Brain microvascular endothelial cell (primary cell): ENCODE measurements at regions not wholly inside any gene's neighbourhood (a gene's known extent, or its start where the extent isn't known, plus 50 kb on each side); places are given as distances from the start of the nearest gene placed in this dataset.

Source experiments
- DNase-seq: peaks from one replicate; pipeline ENCODE4 v3.0.0-alpha.2; 2020
- H3K27ac ChIP-seq: fragments of 250-450 bp; sonication (Bioruptor Pico); 2 replicates; pipeline ENCODE4 v1.5.1; 2020; ENCODE audit warnings: mild to moderate bottlenecking, moderate library complexity
- H3K27me3 ChIP-seq: fragments of 250-450 bp; sonication (Bioruptor Pico); replicated peaks from 2 replicates; pipeline ENCODE4 v1.5.1; 2020; ENCODE audit warnings: mild to moderate bottlenecking
- H3K36me3 ChIP-seq: fragments of 250-450 bp; sonication (Bioruptor Pico); replicated peaks from 2 replicates; pipeline ENCODE4 v1.5.1; 2020; ENCODE audit warnings: mild to moderate bottlenecking
- H3K4me3 ChIP-seq: 2 replicates; pipeline ENCODE4 v1.5.1; 2011; ENCODE audit warnings: low read depth, mild to moderate bottlenecking, control low read depth, low read length, moderate library complexity
- CTCF ChIP-seq: IDR thresholded peaks from 2 replicates; pipeline ENCODE4 v1.5.1; 2011; ENCODE audit warnings: low read depth, mild to moderate bottlenecking, moderate library complexity, low read length, control low read depth, inconsistent platforms; ENCODE audit errors: missing control alignments
- in situ Hi-C: cut with HindIII; loops from 2 replicates; pipeline ENCODE4 v1.10.0; 2017; ENCODE audit warnings: low sequenced_read_pairs, low pct_ligation_motif_present

- no peak for TF ChIP-seq CTCF
- DNase-seq: no peak
- no peaks in the 10 kb centered on the region for H3K27me3 ChIP-seq
- in situ Hi-C loops: no loop called here
- H3K4me3 ChIP-seq: no peak overlapping the region
- H3K36me3 ChIP-seq: no peaks in the 10 kb centered on the region
- no peak overlapping the region for H3K27ac ChIP-seq
These were observed 303.8 kb downstream of the NPHP4 start for GRCh38 chr1:5688081-5689077.

GRCh38 chr1:5686925-5687706, 305.1 kb downstream of the NPHP4 start:
- in situ Hi-C loops: no loop called here

GRCh38 chr1:5686195-5686594, 306.0 kb downstream of the NPHP4 start:
- Histone ChIP-seq H3K27me3 (no peaks in the 10 kb centered on the region), H3K36me3 (no peaks in the 10 kb centered on the region), H3K27ac (no peak overlapping the region), H3K4me3 (no peak overlapping the region)
- no peak for TF ChIP-seq CTCF
- DNase-seq: no peak
- in situ Hi-C loops: no loop called here

More at GRCh38 chr1:5686925-5687706, 305.1 kb downstream of the NPHP4 start:
- no peak for DNase-seq
- Histone ChIP-seq H3K27ac (no peak overlapping the region), H3K4me3 (no peak overlapping the region), H3K36me3 (no peaks in the 10 kb centered on the region), H3K27me3 (no peaks in the 10 kb centered on the region)
- TF ChIP-seq CTCF: no peak

- Histone ChIP-seq H3K27me3 (no peaks in the 10 kb centered on the region), H3K4me3 (no peak overlapping the region), H3K27ac (no peak overlapping the region), H3K36me3 (no peaks in the 10 kb centered on the region)
- in situ Hi-C loops: no loop called here
- no peak for TF ChIP-seq CTCF
- DNase-seq: no peak
These were observed 306.7 kb downstream of the NPHP4 start for GRCh38 chr1:5685446-5686040.

GRCh38 chr1:5684791-5685190, 307.4 kb downstream of the NPHP4 start:
- in situ Hi-C loops: no loop called here
- Histone ChIP-seq H3K4me3 (no peak overlapping the region), H3K27ac (no peak overlapping the region), H3K27me3 (no peaks in the 10 kb centered on the region), H3K36me3 (no peaks in the 10 kb centered on the region)
- DNase-seq: no peak
- TF ChIP-seq CTCF: no peak
